ENCODE measurements at regions not wholly inside any gene's neighbourhood (a gene's known extent, or its start where the extent isn't known, plus 50 kb on each side); places are given as distances from the start of the nearest gene placed in this dataset.

DNA sequence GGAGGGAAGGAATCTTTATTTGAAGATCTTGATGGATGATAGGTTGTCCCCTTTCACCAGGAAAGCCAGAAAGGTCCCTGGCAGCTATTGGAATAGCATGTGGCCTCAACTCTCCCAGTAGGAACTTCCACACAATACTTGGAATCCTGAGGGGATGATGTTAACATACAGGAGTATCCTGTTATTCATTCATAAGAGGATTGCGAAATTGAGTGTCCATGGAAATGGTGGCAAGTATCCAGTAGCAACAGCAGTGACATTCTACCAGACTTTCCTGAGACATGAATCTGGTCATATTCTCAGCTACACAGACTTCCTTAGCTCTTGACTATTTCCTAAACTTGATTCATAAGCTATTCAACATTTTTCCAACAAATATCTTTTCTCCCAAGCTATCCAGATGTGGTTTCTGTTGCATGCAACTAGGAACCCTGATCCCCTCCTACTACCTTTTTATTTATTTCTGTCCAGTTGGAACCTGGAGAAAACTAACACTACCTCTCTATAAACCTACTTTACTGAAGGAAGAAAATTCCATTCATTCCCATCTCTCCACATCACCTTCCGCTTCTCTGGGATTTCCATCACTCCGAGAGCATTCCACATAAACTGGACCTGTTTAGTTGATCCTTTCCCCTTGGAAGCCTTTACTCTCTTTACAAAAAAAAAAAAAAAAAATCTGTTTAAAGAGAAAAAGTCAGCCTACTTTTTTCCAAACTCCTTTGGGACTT is 101.8 kb downstream of the ANXA5 start:
- TF ChIP-seq EZH2 (IDR thresholded peaks at IDR 0.05; ENCODE audit: borderline replicate concordance, low read depth, low read length, poor library complexity, severe bottlenecking): no peak
- TF ChIP-seq, protein P1, sequence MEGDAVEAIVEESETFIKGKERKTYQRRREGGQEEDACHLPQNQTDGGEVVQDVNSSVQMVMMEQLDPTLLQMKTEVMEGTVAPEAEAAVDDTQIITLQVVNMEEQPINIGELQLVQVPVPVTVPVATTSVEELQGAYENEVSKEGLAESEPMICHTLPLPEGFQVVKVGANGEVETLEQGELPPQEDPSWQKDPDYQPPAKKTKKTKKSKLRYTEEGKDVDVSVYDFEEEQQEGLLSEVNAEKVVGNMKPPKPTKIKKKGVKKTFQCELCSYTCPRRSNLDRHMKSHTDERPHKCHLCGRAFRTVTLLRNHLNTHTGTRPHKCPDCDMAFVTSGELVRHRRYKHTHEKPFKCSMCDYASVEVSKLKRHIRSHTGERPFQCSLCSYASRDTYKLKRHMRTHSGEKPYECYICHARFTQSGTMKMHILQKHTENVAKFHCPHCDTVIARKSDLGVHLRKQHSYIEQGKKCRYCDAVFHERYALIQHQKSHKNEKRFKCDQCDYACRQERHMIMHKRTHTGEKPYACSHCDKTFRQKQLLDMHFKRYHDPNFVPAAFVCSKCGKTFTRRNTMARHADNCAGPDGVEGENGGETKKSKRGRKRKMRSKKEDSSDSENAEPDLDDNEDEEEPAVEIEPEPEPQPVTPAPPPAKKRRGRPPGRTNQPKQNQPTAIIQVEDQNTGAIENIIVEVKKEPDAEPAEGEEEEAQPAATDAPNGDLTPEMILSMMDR (conservative IDR thresholded peaks at IDR 0.05; ENCODE audit: low read depth, low read length): no peak
